A673 (cell line): ENCODE measurements at regions not wholly inside any gene's neighbourhood (a gene's known extent, or its start where the extent isn't known, plus 50 kb on each side); places are given as distances from the start of the nearest gene placed in this dataset.

Source experiments
- EZH2 ChIP-seq: fragments of 200-600 bp; sonication (generic); IDR thresholded peaks from 2 replicates; pipeline ENCODE4 v1.6.1; 2017; ENCODE audit warnings: borderline replicate concordance, low read depth, mild to moderate bottlenecking, mixed read lengths, antibody characterized with exemption, low read length; ENCODE audit not compliant: poor library complexity, severe bottlenecking
- TF ChIP-seq, protein P1 (sequence below): fragments of 300-800, 200-600 bp; sonication (generic); conservative IDR thresholded peaks from 2 replicates; pipeline ENCODE4 v1.5.1; 2017; ENCODE audit warnings: low read depth, mild to moderate bottlenecking, antibody characterized with exemption, low read length, moderate library complexity, mixed read lengths

DNA sequence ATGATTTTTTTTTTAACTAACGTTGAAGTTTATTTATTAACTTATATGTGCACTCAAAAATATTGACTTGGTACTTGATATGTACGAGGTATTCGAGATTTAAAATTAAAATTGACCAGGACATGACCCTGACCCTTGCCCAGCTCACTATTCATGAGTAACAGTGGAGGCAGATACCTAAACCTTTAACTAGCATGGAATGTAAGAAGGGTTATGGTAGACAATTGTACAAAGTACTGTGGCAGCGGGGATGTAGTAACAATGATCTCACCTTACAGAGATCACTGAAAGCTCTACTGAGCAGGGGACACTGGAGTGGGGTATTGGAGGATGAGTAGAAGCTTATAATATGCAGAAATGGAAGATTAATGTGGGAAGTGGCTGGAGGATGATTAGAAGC, 60.8 kb downstream of the ADRA2A start:
- TF ChIP-seq, protein P1, sequence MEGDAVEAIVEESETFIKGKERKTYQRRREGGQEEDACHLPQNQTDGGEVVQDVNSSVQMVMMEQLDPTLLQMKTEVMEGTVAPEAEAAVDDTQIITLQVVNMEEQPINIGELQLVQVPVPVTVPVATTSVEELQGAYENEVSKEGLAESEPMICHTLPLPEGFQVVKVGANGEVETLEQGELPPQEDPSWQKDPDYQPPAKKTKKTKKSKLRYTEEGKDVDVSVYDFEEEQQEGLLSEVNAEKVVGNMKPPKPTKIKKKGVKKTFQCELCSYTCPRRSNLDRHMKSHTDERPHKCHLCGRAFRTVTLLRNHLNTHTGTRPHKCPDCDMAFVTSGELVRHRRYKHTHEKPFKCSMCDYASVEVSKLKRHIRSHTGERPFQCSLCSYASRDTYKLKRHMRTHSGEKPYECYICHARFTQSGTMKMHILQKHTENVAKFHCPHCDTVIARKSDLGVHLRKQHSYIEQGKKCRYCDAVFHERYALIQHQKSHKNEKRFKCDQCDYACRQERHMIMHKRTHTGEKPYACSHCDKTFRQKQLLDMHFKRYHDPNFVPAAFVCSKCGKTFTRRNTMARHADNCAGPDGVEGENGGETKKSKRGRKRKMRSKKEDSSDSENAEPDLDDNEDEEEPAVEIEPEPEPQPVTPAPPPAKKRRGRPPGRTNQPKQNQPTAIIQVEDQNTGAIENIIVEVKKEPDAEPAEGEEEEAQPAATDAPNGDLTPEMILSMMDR: no peak
- no peak for TF ChIP-seq EZH2
